ENCODE measurements at regions not wholly inside any gene's neighbourhood (a gene's known extent, or its start where the extent isn't known, plus 50 kb on each side); places are given as distances from the start of the nearest gene placed in this dataset.

DNA sequence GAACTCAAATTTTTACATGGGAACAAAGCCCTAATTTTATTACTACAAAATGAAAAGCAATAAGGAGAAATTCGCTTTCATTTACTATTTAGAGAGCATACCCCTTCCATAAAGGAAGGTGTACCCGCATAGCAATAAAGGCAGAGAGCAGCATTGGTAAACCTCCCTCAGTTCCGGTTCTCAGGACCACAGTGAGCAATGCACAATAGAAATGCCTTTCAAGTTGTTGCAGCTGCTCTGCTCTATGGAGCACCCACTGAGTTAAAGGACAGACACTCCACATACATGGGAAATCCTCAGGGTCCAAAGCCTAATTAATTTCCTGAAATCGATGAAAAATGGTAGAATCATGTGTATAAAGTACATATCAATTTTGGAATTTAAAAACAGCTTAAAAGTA, 89.9 kb upstream of the MPDZ start:
- no peak for TF ChIP-seq POLR2A (IDR thresholded peaks at IDR 0.05)
- TF ChIP-seq, protein P1, sequence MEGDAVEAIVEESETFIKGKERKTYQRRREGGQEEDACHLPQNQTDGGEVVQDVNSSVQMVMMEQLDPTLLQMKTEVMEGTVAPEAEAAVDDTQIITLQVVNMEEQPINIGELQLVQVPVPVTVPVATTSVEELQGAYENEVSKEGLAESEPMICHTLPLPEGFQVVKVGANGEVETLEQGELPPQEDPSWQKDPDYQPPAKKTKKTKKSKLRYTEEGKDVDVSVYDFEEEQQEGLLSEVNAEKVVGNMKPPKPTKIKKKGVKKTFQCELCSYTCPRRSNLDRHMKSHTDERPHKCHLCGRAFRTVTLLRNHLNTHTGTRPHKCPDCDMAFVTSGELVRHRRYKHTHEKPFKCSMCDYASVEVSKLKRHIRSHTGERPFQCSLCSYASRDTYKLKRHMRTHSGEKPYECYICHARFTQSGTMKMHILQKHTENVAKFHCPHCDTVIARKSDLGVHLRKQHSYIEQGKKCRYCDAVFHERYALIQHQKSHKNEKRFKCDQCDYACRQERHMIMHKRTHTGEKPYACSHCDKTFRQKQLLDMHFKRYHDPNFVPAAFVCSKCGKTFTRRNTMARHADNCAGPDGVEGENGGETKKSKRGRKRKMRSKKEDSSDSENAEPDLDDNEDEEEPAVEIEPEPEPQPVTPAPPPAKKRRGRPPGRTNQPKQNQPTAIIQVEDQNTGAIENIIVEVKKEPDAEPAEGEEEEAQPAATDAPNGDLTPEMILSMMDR (IDR thresholded peaks at IDR 0.05), result no peak

Data from sigmoid colon (tissue), 3 donors.